GM12873 (cell line): ENCODE measurements at regions not wholly inside any gene's neighbourhood (a gene's known extent, or its start where the extent isn't known, plus 50 kb on each side); places are given as distances from the start of the nearest gene placed in this dataset.

Source experiments
- CTCF ChIP-seq: IDR thresholded peaks from 2 replicates; pipeline ENCODE4 v1.5.1; 2012; ENCODE audit warnings: low read depth, mild to moderate bottlenecking, moderate library complexity, low read length, control low read depth; ENCODE audit not compliant: insufficient read depth; ENCODE audit errors: missing control alignments

- TF ChIP-seq CTCF: no peak
Observed at GRCh38 chr6:94902974-94903628, 674.2 kb upstream of the MANEA start.

- no peak for TF ChIP-seq CTCF
Observed at GRCh38 chr6:94899191-94899590, 678.1 kb upstream of the MANEA start.

- no peak for TF ChIP-seq CTCF
Observed at GRCh38 chr6:94894300-94894699, 683.0 kb upstream of the MANEA start.

GRCh38 chr6:94893327-94893726 is 684.0 kb upstream of the MANEA start:
- TF ChIP-seq CTCF: no peak

- TF ChIP-seq CTCF: no peak
Observed at GRCh38 chr6:94862112-94862511, 715.2 kb upstream of the MANEA start.

- no peak for TF ChIP-seq CTCF
Observed at GRCh38 chr6:94859924-94860323, 717.4 kb upstream of the MANEA start.

GRCh38 chr6:94845742-94846141 is 731.6 kb upstream of the MANEA start:
- no peak for TF ChIP-seq CTCF

- no peak for TF ChIP-seq CTCF
Observed at GRCh38 chr6:94835264-94835663, 742.1 kb upstream of the MANEA start.
